ENCODE measurements at regions not wholly inside any gene's neighbourhood (a gene's known extent, or its start where the extent isn't known, plus 50 kb on each side); places are given as distances from the start of the nearest gene placed in this dataset.

GRCh38 chr11:131109790-131110189, 193.5 kb upstream of the SNX19 start:
- TF ChIP-seq POLR2A (IDR thresholded peaks at IDR 0.05): no peak
- TF ChIP-seq, protein P1, sequence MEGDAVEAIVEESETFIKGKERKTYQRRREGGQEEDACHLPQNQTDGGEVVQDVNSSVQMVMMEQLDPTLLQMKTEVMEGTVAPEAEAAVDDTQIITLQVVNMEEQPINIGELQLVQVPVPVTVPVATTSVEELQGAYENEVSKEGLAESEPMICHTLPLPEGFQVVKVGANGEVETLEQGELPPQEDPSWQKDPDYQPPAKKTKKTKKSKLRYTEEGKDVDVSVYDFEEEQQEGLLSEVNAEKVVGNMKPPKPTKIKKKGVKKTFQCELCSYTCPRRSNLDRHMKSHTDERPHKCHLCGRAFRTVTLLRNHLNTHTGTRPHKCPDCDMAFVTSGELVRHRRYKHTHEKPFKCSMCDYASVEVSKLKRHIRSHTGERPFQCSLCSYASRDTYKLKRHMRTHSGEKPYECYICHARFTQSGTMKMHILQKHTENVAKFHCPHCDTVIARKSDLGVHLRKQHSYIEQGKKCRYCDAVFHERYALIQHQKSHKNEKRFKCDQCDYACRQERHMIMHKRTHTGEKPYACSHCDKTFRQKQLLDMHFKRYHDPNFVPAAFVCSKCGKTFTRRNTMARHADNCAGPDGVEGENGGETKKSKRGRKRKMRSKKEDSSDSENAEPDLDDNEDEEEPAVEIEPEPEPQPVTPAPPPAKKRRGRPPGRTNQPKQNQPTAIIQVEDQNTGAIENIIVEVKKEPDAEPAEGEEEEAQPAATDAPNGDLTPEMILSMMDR (IDR thresholded peaks at IDR 0.05): no peak
- no peak for TF ChIP-seq POLR2AphosphoS5 (IDR thresholded peaks at IDR 0.05)
